ENCODE measurements at regions not wholly inside any gene's neighbourhood (a gene's known extent, or its start where the extent isn't known, plus 50 kb on each side); places are given as distances from the start of the nearest gene placed in this dataset.

GRCh38 chr12:42936260-42936659 is 346.7 kb upstream of the PRICKLE1 start:
- no peak for TF ChIP-seq CTCF (IDR thresholded peaks at IDR 0.05)
- no peak for TF ChIP-seq POLR2A (IDR thresholded peaks at IDR 0.05)
